ENCODE measurements at regions not wholly inside any gene's neighbourhood (a gene's known extent, or its start where the extent isn't known, plus 50 kb on each side); places are given as distances from the start of the nearest gene placed in this dataset.
A peak's percentile ranks its signal among the peaks of the same experiment; 100 is the strongest.
"Not testable (repeated sequence)": the region's sequence is repeated elsewhere in the genome, so short reads cannot be mapped to it uniquely, and the experiment has no call there.

DNA sequence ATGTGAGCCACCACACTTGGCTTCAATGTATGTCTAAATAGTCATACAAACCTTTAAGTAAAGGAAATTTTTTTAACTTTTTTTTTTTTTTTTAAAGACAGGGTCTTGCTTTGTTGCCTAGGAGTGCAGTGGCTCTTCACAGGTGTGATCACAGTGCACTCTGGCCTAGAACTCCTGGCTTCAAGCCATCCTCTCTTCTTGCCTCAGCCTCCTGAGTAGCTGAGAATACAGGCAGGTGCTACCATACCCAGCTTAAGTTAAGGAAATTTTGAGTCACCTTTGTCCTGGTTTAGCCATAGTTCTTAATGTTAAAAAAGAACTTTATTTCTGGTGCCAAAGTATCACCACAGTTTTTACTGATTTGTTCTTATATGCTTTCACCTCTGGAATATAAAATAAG is 177.3 kb downstream of the TP53TG3F start:
- H3K9ac ChIP-seq (ENCODE audit: insufficient read depth, low read length, poor library complexity, severe bottlenecking); H3K27ac ChIP-seq (ENCODE audit: low read depth in 1 of 2, low read length in 2 of 2); H3K9me3 Mint-ChIP-seq; H3K4me1 ChIP-seq (ENCODE audit: control insufficient read depth in 1 of 2, insufficient read depth in 2 of 2, low read length in 2 of 2); H3K4me1 Mint-ChIP-seq; DNase-seq; H3K4me2 ChIP-seq (replicated peaks; ENCODE audit: extremely low read depth, low read length, poor library complexity, severe bottlenecking); H3K9me3 ChIP-seq (replicated peaks in 1 of 2; ENCODE audit: control insufficient read depth in 1 of 2, insufficient read depth in 1 of 2, low read length in 2 of 2); H4K20me1 ChIP-seq (ENCODE audit: insufficient read depth, low read length); H3K36me3 Mint-ChIP-seq; H3K27me3 Mint-ChIP-seq (ENCODE audit: low read depth in 3 of 3); H2AFZ ChIP-seq (ENCODE audit: insufficient read depth, low read depth, low read length, poor library complexity, severe bottlenecking); H3K4me3 ChIP-seq (replicated peaks in 1 of 3; ENCODE audit: low read depth in 2 of 3, low read length in 3 of 3); H3K27ac Mint-ChIP-seq; H3K4me3 Mint-ChIP-seq; intact Hi-C loops (cut with micrococcal nuclease); H3K79me2 ChIP-seq (ENCODE audit: insufficient read depth, low read length); H3K36me3 ChIP-seq (replicated peaks in 1 of 2; ENCODE audit: control insufficient read depth in 1 of 2, insufficient read depth in 2 of 2, low read length in 2 of 2); H3K27me3 ChIP-seq (ENCODE audit: control insufficient read depth in 2 of 2, insufficient read depth in 2 of 2, low read length in 2 of 2): not testable (repeated sequence)

DNA sequence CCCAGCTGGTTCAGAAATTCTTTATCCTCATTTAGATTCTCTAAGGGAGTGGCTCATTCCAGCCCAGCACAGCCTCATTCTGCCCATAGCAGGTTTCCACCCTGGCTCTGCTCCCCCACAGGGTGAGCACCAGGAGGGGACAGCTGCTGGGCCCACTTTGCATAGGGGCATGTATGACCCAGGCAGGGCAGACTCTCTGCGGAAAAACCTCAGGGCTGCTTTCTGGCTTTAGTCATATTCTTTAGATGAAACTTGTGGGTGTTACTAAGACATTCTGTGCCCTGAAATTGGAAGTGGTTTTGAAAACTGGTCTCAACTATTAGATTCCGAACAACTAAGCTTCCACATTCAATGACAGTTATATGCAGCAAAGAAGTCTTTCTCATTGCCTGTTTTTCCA is 183.9 kb downstream of the TP53TG3F start:
- H4K20me1 ChIP-seq (ENCODE audit: insufficient read depth, low read length); DNase-seq; H3K9me3 Mint-ChIP-seq; H2AFZ ChIP-seq (ENCODE audit: insufficient read depth, low read depth, low read length, poor library complexity, severe bottlenecking); intact Hi-C loops (cut with micrococcal nuclease); H3K4me1 Mint-ChIP-seq; H3K4me3 ChIP-seq (replicated peaks in 1 of 3; ENCODE audit: low read depth in 2 of 3, low read length in 3 of 3); H3K27me3 Mint-ChIP-seq (ENCODE audit: low read depth in 3 of 3); H3K4me1 ChIP-seq (ENCODE audit: control insufficient read depth in 1 of 2, insufficient read depth in 2 of 2, low read length in 2 of 2); H3K27ac ChIP-seq (ENCODE audit: low read depth in 1 of 2, low read length in 2 of 2); H3K36me3 Mint-ChIP-seq; H3K9me3 ChIP-seq (replicated peaks in 1 of 2; ENCODE audit: control insufficient read depth in 1 of 2, insufficient read depth in 1 of 2, low read length in 2 of 2); H3K4me3 Mint-ChIP-seq; H3K4me2 ChIP-seq (replicated peaks; ENCODE audit: extremely low read depth, low read length, poor library complexity, severe bottlenecking); H3K79me2 ChIP-seq (ENCODE audit: insufficient read depth, low read length); H3K27me3 ChIP-seq (ENCODE audit: control insufficient read depth in 2 of 2, insufficient read depth in 2 of 2, low read length in 2 of 2); H3K9ac ChIP-seq (ENCODE audit: insufficient read depth, low read length, poor library complexity, severe bottlenecking); H3K36me3 ChIP-seq (replicated peaks in 1 of 2; ENCODE audit: control insufficient read depth in 1 of 2, insufficient read depth in 2 of 2, low read length in 2 of 2); H3K27ac Mint-ChIP-seq: not testable (repeated sequence)
- WGBS (ENCODE audit: insufficient coverage): no CpG with 5 or more reads among the region's 2 CpGs

DNA sequence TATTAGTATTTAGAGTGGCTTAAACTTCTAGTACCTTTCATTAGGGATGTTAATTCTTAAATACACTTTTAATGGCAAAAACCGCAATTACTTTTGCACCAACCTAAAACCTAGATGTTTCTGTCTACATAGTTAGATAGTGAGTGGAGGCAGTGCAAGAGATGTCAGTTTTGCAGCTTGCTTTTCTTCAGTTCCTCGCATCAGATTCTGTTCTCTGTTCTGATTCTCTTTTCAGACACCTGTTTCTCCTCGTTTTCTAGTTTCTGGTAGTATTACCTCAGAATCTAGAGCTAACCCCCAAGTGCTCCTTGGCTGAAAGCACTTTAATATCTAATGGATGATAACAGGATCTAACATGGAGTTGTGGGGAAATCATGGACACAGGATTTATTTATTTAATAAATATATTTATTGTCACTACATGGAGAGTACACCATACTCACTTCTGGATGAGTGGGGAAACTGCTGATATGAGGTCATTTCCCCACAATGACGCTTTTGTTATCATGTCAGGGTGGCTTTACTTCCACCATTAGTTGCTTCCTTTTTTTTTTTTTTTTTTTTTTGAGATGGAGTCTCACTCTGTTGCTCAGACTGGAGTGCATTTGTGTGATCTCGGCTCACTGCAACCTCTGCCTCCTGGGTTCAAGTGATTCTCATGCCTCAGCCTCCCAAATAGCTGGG is 184.4 kb downstream of the TP53TG3F start:
- H3K79me2 ChIP-seq (ENCODE audit: insufficient read depth, low read length); H2AFZ ChIP-seq (ENCODE audit: insufficient read depth, low read depth, low read length, poor library complexity, severe bottlenecking); H3K4me2 ChIP-seq (replicated peaks; ENCODE audit: extremely low read depth, low read length, poor library complexity, severe bottlenecking); H3K9ac ChIP-seq (ENCODE audit: insufficient read depth, low read length, poor library complexity, severe bottlenecking); H3K36me3 Mint-ChIP-seq; H3K27ac Mint-ChIP-seq; intact Hi-C loops (cut with micrococcal nuclease); H3K9me3 Mint-ChIP-seq; DNase-seq; H3K4me1 Mint-ChIP-seq; H3K4me3 ChIP-seq (replicated peaks in 1 of 3; ENCODE audit: low read depth in 2 of 3, low read length in 3 of 3); H3K27ac ChIP-seq (ENCODE audit: low read depth in 1 of 2, low read length in 2 of 2); H3K27me3 ChIP-seq (ENCODE audit: control insufficient read depth in 2 of 2, insufficient read depth in 2 of 2, low read length in 2 of 2); H3K4me3 Mint-ChIP-seq; H4K20me1 ChIP-seq (ENCODE audit: insufficient read depth, low read length); H3K4me1 ChIP-seq (ENCODE audit: control insufficient read depth in 1 of 2, insufficient read depth in 2 of 2, low read length in 2 of 2); H3K27me3 Mint-ChIP-seq (ENCODE audit: low read depth in 3 of 3); H3K36me3 ChIP-seq (replicated peaks in 1 of 2; ENCODE audit: control insufficient read depth in 1 of 2, insufficient read depth in 2 of 2, low read length in 2 of 2); H3K9me3 ChIP-seq (replicated peaks in 1 of 2; ENCODE audit: control insufficient read depth in 1 of 2, insufficient read depth in 1 of 2, low read length in 2 of 2): not testable (repeated sequence)
- no CpG with 5 or more reads among the region's 5 CpGs for WGBS (ENCODE audit: insufficient coverage)

DNA sequence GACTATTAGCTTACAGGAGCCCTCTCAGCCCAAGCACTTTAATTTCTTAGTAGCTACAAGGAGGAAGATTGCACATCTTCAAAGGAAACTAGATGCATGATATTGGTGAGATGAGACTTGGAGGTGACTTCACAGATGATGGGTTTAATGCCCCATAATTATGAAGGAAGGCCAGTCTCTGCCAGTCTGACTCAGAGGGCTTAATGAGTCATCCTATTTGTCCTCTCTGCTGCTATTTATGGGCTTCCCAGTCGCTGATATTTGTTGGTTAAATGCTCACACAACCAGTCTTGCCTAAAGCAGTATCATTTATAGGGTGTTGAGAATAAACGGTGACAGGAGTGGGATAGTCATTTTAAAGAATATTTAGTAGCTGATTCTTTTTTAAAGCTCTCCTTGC is 187.0 kb downstream of the TP53TG3F start:
- H3K27me3 Mint-ChIP-seq (ENCODE audit: low read depth in 3 of 3); H3K79me2 ChIP-seq (ENCODE audit: insufficient read depth, low read length); H4K20me1 ChIP-seq (ENCODE audit: insufficient read depth, low read length); H3K36me3 ChIP-seq (replicated peaks in 1 of 2; ENCODE audit: control insufficient read depth in 1 of 2, insufficient read depth in 2 of 2, low read length in 2 of 2); H3K4me2 ChIP-seq (replicated peaks; ENCODE audit: extremely low read depth, low read length, poor library complexity, severe bottlenecking); H3K4me3 ChIP-seq (replicated peaks in 1 of 3; ENCODE audit: low read depth in 2 of 3, low read length in 3 of 3); H3K9me3 Mint-ChIP-seq; H3K9me3 ChIP-seq (replicated peaks in 1 of 2; ENCODE audit: control insufficient read depth in 1 of 2, insufficient read depth in 1 of 2, low read length in 2 of 2); H3K27ac Mint-ChIP-seq; H3K4me1 Mint-ChIP-seq; H3K36me3 Mint-ChIP-seq; H3K4me1 ChIP-seq (ENCODE audit: control insufficient read depth in 1 of 2, insufficient read depth in 2 of 2, low read length in 2 of 2); H3K4me3 Mint-ChIP-seq; intact Hi-C loops (cut with micrococcal nuclease); H3K27me3 ChIP-seq (ENCODE audit: control insufficient read depth in 2 of 2, insufficient read depth in 2 of 2, low read length in 2 of 2); H3K9ac ChIP-seq (ENCODE audit: insufficient read depth, low read length, poor library complexity, severe bottlenecking); H3K27ac ChIP-seq (ENCODE audit: low read depth in 1 of 2, low read length in 2 of 2); H2AFZ ChIP-seq (ENCODE audit: insufficient read depth, low read depth, low read length, poor library complexity, severe bottlenecking): not testable (repeated sequence)
- DNase-seq: peak; percentile 1 to 52 (median 23)
- no CpG with 5 or more reads among the region's 2 CpGs for WGBS (ENCODE audit: insufficient coverage)
